Activated CD8-positive, alpha-beta T cell treated with anti-CD3 and anti-CD28 coated beads for 36 hours (primary cell): ENCODE measurements at regions not wholly inside any gene's neighbourhood (a gene's known extent, or its start where the extent isn't known, plus 50 kb on each side); places are given as distances from the start of the nearest gene placed in this dataset.

Experiments used
- ATAC-seq: fragments of 200-7000 bp; cut with Tn5 transposase; one replicate; pipeline ENCODE4 v1.10.0; 2021; ENCODE audit warnings: mild to moderate bottlenecking, moderate library complexity
- CTCF ChIA-PET: fragments of 350-600 bp; sonication (Branson Sonifier 250); formaldehyde crosslinking; loops from one replicate; lab custom pipeline; 2021; ENCODE audit warnings: antibody characterized with exemption; lab: Charles Lee
- POLR2A ChIA-PET: fragments of 350-600 bp; sonication (Branson Sonifier 250); formaldehyde crosslinking; loops from one replicate; lab custom pipeline; 2021; ENCODE audit warnings: antibody characterized with exemption; lab: Charles Lee
- DNase-seq: peaks from one replicate; pipeline ENCODE4 v3.0.0-alpha.2; 2020
- H3K27ac Mint-ChIP-seq: one replicate; pipeline ENCODE4 v1.8.0; 2021; ENCODE audit warnings: mild to moderate bottlenecking, mixed read lengths
- H3K27me3 Mint-ChIP-seq: one replicate; pipeline ENCODE4 v1.8.0; 2021; ENCODE audit warnings: mixed read lengths
- H3K36me3 Mint-ChIP-seq: one replicate; pipeline ENCODE4 v1.8.0; 2021; ENCODE audit warnings: low read depth, mixed read lengths
- H3K4me1 Mint-ChIP-seq: one replicate; pipeline ENCODE4 v1.8.0; 2021; ENCODE audit warnings: low read depth, mixed read lengths
- H3K4me3 Mint-ChIP-seq: one replicate; pipeline ENCODE4 v1.8.0; 2021; ENCODE audit warnings: mild to moderate bottlenecking, moderate library complexity, mixed read lengths
- H3K9me3 Mint-ChIP-seq: one replicate; pipeline ENCODE4 v1.8.0; 2021; ENCODE audit warnings: mixed read lengths
- CTCF ChIP-seq: fragments of 200-600 bp; IDR thresholded peaks from one replicate; pipeline ENCODE4 v1.8.0; 2022; ENCODE audit warnings: antibody characterized with exemption, mild to moderate bottlenecking
- intact Hi-C: fragments of 100-400 bp; cut with micrococcal nuclease; formaldehyde crosslinking; loops from one replicate; pipeline ENCODE4 v1.10.0; 2022

DNA sequence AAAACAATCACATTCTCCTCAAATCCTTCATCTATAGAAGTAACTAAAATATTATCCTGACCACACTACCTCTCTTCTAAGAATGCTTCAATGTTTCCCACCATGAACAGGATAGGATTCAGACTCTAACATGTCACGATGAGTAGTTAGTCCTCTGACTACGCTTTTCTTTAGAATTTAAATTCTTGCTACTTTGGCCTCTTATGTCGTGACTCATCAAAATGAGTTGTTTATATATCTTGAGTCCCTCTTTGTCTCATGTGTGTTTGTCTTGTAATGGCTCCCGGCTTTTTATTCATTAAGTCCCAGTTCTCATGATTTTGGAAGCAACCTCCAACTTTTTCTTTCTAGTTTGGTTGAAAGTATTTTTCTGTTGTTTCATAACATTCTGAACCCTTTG is 1289.2 kb downstream of the DSC3 start:
- ChIA-PET CTCF (no interaction called here), POLR2A (no interaction called here)
- no peak overlapping the region for H3K4me3 Mint-ChIP-seq
- no peaks in the 10 kb centered on the region for H3K36me3 Mint-ChIP-seq
- no peak for DNase-seq
- peaks cover 9% of the 10 kb centered on the region for H3K9me3 Mint-ChIP-seq
- no peak overlapping the region for H3K27ac Mint-ChIP-seq
- no peak for TF ChIP-seq CTCF
- no peak for ATAC-seq
- no peaks in the 10 kb centered on the region for H3K27me3 Mint-ChIP-seq
- no peaks in the 10 kb centered on the region for H3K4me1 Mint-ChIP-seq
- intact Hi-C loops, result no loop called here

- peaks cover 14% of the 10 kb centered on the region for H3K9me3 Mint-ChIP-seq
- intact Hi-C loops, result no loop called here
- H3K4me3 Mint-ChIP-seq, result no peak overlapping the region
- CTCF ChIA-PET, result no interaction called here
- H3K27ac Mint-ChIP-seq, result no peak overlapping the region
- no peak for ATAC-seq
- no peaks in the 10 kb centered on the region for H3K4me1 Mint-ChIP-seq
- POLR2A ChIA-PET, result no interaction called here
- TF ChIP-seq CTCF, result no peak
- DNase-seq, result no peak
- H3K27me3 Mint-ChIP-seq, result no peaks in the 10 kb centered on the region
- H3K36me3 Mint-ChIP-seq, result no peaks in the 10 kb centered on the region
Measured at GRCh38 chr18:29749704-29750103, 1292.8 kb downstream of the DSC3 start.

GRCh38 chr18:29741461-29741860 is 1301.1 kb downstream of the DSC3 start:
- CTCF ChIA-PET, result no interaction called here
- ATAC-seq (no peak), DNase-seq (no peak)
- POLR2A ChIA-PET, result no interaction called here
- no peak for TF ChIP-seq CTCF
- no peak overlapping the region for H3K27ac Mint-ChIP-seq
- no peak overlapping the region for H3K4me3 Mint-ChIP-seq
- intact Hi-C loops, result no loop called here
- peaks cover 13% of the 10 kb centered on the region for H3K9me3 Mint-ChIP-seq
- H3K4me1 Mint-ChIP-seq, result no peaks in the 10 kb centered on the region
- H3K36me3 Mint-ChIP-seq, result no peaks in the 10 kb centered on the region
- H3K27me3 Mint-ChIP-seq, result no peaks in the 10 kb centered on the region

DNA sequence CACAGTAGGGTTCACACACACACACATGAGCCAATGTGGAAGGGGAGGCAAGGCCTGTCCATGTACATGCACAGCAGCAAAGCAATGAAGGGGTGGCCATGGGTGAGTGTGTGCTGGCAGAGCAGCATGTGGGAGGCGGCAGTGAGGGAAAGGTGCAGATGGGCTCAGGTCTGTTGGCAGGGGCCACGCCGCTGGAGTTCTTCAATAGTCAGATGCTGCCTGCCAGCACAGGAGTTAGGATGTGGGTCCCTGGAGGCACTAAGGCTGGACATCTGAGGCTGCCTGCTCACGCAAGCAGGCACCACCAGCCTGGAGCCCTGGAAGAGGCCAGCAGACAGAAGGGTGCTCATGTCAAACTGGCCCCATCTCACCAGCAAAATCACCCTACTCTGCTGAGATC is 1304.9 kb downstream of the DSC3 start:
- Mint-ChIP-seq H3K9me3 (peaks cover 23% of the 10 kb centered on the region), H3K27me3 (no peaks in the 10 kb centered on the region), H3K36me3 (no peaks in the 10 kb centered on the region), H3K27ac (no peak overlapping the region), H3K4me1 (no peaks in the 10 kb centered on the region), H3K4me3 (no peak overlapping the region)
- POLR2A ChIA-PET, result no interaction called here
- intact Hi-C loops, result no loop called here
- TF ChIP-seq CTCF, result no peak
- ATAC-seq, result no peak
- DNase-seq, result no peak
- CTCF ChIA-PET, result no interaction called here

DNA sequence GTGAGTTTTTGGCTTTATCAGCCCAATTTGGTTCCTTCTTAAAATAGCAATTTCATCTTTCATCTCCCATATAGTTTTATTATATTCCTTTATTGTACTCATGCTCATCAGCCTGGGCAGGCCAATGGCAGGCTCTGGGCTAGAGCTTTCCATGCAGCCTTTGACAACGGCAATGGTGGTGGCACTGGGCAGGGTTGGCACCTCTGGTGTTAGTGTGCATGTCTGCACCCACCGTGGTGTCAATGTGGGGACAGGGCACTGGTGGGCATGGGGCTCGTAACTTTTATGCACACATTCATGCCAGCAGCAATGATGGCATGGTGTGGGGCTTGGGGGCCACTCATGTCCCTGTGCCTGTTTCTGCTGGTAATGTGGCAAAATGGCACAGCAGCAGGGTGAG is 1305.4 kb downstream of the DSC3 start:
- Mint-ChIP-seq H3K4me3 (no peak overlapping the region), H3K4me1 (no peaks in the 10 kb centered on the region), H3K27ac (no peak overlapping the region), H3K9me3 (peaks cover 23% of the 10 kb centered on the region), H3K27me3 (no peaks in the 10 kb centered on the region), H3K36me3 (no peaks in the 10 kb centered on the region)
- DNase-seq (no peak), ATAC-seq (no peak)
- ChIA-PET POLR2A (no interaction called here), CTCF (no interaction called here)
- intact Hi-C loops, result no loop called here
- no peak for TF ChIP-seq CTCF
